ENCODE measurements at regions not wholly inside any gene's neighbourhood (a gene's known extent, or its start where the extent isn't known, plus 50 kb on each side); places are given as distances from the start of the nearest gene placed in this dataset.
A peak's percentile ranks its signal among the peaks of the same experiment; 100 is the strongest.

GRCh38 chr5:71973563-71973962 is 133.7 kb upstream of the MAP1B start:
- Histone ChIP-seq H3K9me3 (ENCODE audit: low read length) (no peaks in the 10 kb centered on the region), H3K9ac (ENCODE audit: insufficient read depth, low read depth, low read length) (no peak overlapping the region), H3K27me3 (ENCODE audit: control insufficient read depth in 1 of 2, insufficient read depth in 2 of 2, low read length in 2 of 2) (no peaks in the 10 kb centered on the region), H3K27ac (ENCODE audit: extremely low read length, insufficient read depth, low read length) (peak overlapping the region; percentile 12), H3K4me1 (ENCODE audit: insufficient read depth, low read length) (peaks cover 29% of the 10 kb centered on the region), H4K20me1 (ENCODE audit: insufficient read depth, low read length) (no peaks in the 10 kb centered on the region), H3K79me2 (ENCODE audit: insufficient read depth, low read length) (no peaks in the 10 kb centered on the region), H3K36me3 (replicated peaks in 1 of 2; ENCODE audit: control insufficient read depth in 1 of 2, insufficient read depth in 2 of 2, low read length in 2 of 2) (no peaks in the 10 kb centered on the region), H2AFZ (ENCODE audit: low read length) (no peak overlapping the region), H3K4me2 (ENCODE audit: low read depth, low read length) (peak overlapping the region; percentile 41), H3K4me3 (replicated peaks in 1 of 3; ENCODE audit: insufficient read depth in 1 of 3, low read depth in 2 of 3, low read length in 3 of 3) (no peak overlapping the region)
- 2% methylated on average over 3 of the region's 3 CpGs for WGBS (ENCODE audit: low lambda C conversion rate)
- TF ChIP-seq ZNF205 (CRISPR knock-in tag; IDR thresholded peaks at IDR 0.05) (no peak), ZNF30 (CRISPR knock-in tag; IDR thresholded peaks at IDR 0.05) (no peak)
- FAIRE-seq, result no peak
- ATAC-seq, result 0 out of 3 replicates have a peak, but pooled peaks have one; percentile 13
- no peak for DNase-seq (ENCODE audit: low spot score)
- POLR2A ChIA-PET, result no interaction called here
- intact Hi-C loops (cut with micrococcal nuclease; ENCODE audit: unreplicated experiment) (no loop called here), in situ Hi-C loops (cut with HindIII; ENCODE audit: extremely low pct_ligation_motif_present, low pct_unique_long_range_greater_than_20kb) (no loop called here)
- CTCF ChIA-PET (ENCODE audit: low intra/inter-chr PET ratio, low total read pairs), result no interaction called here
- BruUV-seq (replicated peaks), result no TSS peak

GRCh38 chr5:71974165-71974564 is 133.1 kb upstream of the MAP1B start:
- no TSS peak for BruUV-seq (replicated peaks)
- Histone ChIP-seq H3K4me3 (replicated peaks in 1 of 3; ENCODE audit: insufficient read depth in 1 of 3, low read depth in 2 of 3, low read length in 3 of 3) (no peak overlapping the region), H3K9ac (ENCODE audit: insufficient read depth, low read depth, low read length) (no peak overlapping the region), H3K27me3 (ENCODE audit: control insufficient read depth in 1 of 2, insufficient read depth in 2 of 2, low read length in 2 of 2) (no peaks in the 10 kb centered on the region), H2AFZ (ENCODE audit: low read length) (no peak overlapping the region), H3K9me3 (ENCODE audit: low read length) (no peaks in the 10 kb centered on the region), H3K4me1 (ENCODE audit: insufficient read depth, low read length) (peaks cover 29% of the 10 kb centered on the region), H3K79me2 (ENCODE audit: insufficient read depth, low read length) (no peaks in the 10 kb centered on the region), H4K20me1 (ENCODE audit: insufficient read depth, low read length) (no peaks in the 10 kb centered on the region), H3K4me2 (ENCODE audit: low read depth, low read length) (no peak overlapping the region), H3K36me3 (replicated peaks in 1 of 2; ENCODE audit: control insufficient read depth in 1 of 2, insufficient read depth in 2 of 2, low read length in 2 of 2) (no peaks in the 10 kb centered on the region), H3K27ac (ENCODE audit: extremely low read length, insufficient read depth, low read length) (no peak overlapping the region)
- POLR2A ChIA-PET, result no interaction called here
- in situ Hi-C loops (cut with HindIII; ENCODE audit: extremely low pct_ligation_motif_present, low pct_unique_long_range_greater_than_20kb), result no loop called here
- DNase-seq (ENCODE audit: low spot score), result no peak
- 80% methylated on average over 1 of the region's 1 CpG for WGBS (ENCODE audit: low lambda C conversion rate)
- no peak for ATAC-seq
- intact Hi-C loops (cut with micrococcal nuclease; ENCODE audit: unreplicated experiment), result no loop called here
- CTCF ChIA-PET (ENCODE audit: low intra/inter-chr PET ratio, low total read pairs), result no interaction called here
- no peak for FAIRE-seq
- TF ChIP-seq POLR2AphosphoS5 (IDR thresholded peaks at IDR 0.05; ENCODE audit: low read depth, low read length) (no peak), ZNF430 (CRISPR knock-in tag; IDR thresholded peaks at IDR 0.05) (no peak), NPAS2 (CRISPR knock-in tag; IDR thresholded peaks at IDR 0.05; ENCODE audit: borderline replicate concordance) (no peak), HNRNPH1 (optimal IDR thresholded peaks at IDR 0.05; ENCODE audit: low read depth, low read length) (no peak), CHD4 (IDR thresholded peaks at IDR 0.05; ENCODE audit: borderline replicate concordance, low read length) (no peak), CERS6 (CRISPR knock-in tag; IDR thresholded peaks at IDR 0.05) (no peak), KDM6A (CRISPR knock-in tag; IDR thresholded peaks at IDR 0.05; ENCODE audit: low read depth) (no peak), PRPF4 (IDR thresholded peaks at IDR 0.05; ENCODE audit: low read depth, low read length, poor library complexity, severe bottlenecking) (no peak), RFX1 (IDR thresholded peaks at IDR 0.05) (no peak), FOSL1 (CRISPR knock-in tag; IDR thresholded peaks at IDR 0.05; ENCODE audit: borderline replicate concordance) (no peak), ZNF280B (CRISPR knock-in tag; IDR thresholded peaks at IDR 0.05; ENCODE audit: borderline replicate concordance) (no peak), ZNF496 (CRISPR knock-in tag; IDR thresholded peaks at IDR 0.05; ENCODE audit: insufficient replicate concordance) (no peak), ZNF281 (CRISPR knock-in tag; IDR thresholded peaks at IDR 0.05; ENCODE audit: borderline replicate concordance) (no peak)
